CD4-positive, alpha-beta T cell treated with Interleukin-21 for 1 hour (primary cell): ENCODE measurements at regions not wholly inside any gene's neighbourhood (a gene's known extent, or its start where the extent isn't known, plus 50 kb on each side); places are given as distances from the start of the nearest gene placed in this dataset.
A peak's percentile ranks its signal among the peaks of the same experiment; 100 is the strongest.
"Not testable (repeated sequence)": the region's sequence is repeated elsewhere in the genome, so short reads cannot be mapped to it uniquely, and the experiment has no call there.

Experiments used
- DNase-seq: peaks from one replicate; pipeline ENCODE4 v3.0.0-alpha.2; 2020

DNA sequence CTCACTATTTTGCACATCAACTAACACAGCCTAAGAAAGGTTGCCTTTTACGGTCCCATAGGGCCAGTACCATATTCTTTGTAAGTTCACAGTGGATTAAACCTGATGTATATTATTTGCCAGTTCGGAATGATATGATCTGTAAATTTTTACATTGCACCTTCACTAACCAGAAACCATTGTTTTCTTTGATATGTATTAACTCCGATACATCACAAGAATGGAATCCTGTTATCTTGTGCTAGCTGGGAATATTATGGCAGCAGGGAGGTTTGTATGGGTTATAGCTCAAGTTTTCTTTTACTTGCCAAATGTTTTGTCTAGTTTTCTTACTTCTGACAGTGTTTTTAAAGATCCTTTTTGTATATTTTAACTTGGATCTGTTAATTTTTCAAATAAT lies 51.4 kb upstream of the S1PR1 start:
- no peak for DNase-seq

DNA sequence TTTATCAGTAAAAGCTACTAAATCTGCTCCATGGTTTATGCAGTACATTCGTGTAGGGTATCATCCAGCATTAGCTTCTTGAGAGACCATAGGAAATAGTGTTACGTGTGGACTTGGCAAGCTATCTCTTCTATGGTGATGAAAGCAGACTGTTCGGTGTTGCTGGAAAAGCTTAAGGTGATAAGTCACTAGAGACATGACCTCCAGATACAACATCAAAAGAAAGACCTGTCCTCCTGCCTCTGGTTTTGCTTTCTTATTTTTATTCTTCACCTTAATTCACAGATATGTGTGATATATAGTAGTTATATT lies 53.5 kb upstream of the S1PR1 start:
- no peak for DNase-seq

DNA sequence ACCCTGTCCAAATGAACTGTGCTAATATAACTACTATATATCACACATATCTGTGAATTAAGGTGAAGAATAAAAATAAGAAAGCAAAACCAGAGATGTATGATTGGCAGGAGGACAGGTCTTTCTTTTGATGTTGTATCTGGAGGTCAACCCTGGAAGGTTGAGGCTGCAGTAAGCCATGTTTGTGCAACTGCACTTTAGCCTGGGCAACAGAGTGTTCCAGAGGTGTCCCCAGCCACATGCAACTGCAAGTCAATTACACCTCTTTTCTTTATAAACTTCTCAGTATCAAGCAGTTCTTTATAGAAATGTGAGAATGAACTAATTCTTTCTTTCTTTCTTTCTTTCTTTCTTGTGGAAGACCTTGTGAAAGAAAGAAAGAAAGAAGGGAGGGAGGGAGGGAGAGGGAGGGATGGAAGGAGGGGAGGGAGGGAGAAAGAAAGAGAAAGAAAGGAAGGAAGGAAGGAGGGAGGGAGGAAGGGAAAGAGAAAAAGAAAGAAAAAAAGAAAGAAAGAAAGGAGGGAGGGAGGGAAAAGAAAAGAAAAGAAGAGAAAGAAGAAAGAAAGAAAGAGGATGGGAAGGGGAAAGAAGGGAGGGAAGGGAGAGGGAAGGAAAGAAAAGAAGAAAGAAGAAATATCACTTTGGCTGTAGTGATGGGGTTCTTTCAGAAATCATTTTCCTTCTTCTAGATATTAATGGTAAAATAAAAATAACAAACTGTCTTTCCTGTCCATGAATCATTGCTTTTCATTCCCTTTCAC lies 54.0 kb upstream of the S1PR1 start:
- DNase-seq: no peak

DNA sequence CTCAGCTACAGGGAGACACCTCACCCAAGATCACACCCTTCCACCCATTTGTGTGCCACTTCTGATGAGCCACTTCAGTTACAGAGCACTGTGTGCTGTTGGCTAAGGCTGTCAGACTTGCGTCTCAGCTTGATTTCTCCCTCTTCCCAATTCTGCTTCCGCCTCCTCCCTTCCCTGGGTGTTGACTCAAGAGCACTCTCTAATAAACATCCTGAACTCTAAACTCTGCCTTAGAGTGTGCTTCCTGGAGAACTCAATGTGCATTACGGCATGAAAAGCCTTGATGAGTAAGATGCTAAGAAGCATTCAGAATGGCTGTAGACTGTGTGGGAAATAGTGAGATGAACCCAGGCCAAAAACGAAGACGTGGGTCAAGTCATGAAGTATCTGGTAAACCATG lies 54.9 kb upstream of the S1PR1 start:
- no peak for DNase-seq

DNA sequence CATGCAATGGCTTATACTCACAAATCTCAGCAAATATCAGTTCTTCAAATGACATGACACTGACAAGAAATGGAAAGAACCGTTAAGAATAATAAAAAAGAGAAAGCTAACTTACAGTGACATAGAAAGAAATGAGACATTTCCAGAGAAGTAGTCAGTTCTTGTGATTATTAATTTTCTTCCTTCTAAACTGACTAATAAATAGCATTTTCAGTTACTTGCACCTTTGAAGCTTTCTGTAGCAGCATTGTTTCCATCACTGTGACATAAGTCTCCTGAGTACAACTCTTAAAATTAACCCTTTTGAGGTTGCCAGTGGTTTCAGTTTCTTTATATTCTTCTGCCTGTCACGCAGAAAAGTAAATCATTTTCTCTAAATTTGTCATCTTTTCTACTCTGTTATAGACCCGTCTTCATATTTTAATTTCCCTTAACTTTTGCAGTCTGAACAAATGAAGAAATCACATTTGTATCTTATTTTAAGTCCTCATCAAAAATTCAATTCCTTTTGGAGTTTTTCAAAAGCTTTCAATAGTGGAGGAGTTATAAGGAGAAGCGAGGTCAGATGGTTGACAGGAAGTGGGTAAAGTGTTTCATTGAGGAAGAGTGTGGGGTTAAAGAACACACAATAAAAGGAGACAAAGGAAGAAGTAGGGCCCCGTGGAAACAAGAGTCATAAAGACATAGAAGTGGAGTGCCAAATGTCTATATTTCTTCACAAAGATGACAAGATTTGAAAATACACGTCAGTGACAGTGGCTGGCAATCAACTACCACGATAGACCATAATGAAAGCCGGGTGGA lies 57.9 kb upstream of the S1PR1 start:
- DNase-seq: peak; percentile 45

DNA sequence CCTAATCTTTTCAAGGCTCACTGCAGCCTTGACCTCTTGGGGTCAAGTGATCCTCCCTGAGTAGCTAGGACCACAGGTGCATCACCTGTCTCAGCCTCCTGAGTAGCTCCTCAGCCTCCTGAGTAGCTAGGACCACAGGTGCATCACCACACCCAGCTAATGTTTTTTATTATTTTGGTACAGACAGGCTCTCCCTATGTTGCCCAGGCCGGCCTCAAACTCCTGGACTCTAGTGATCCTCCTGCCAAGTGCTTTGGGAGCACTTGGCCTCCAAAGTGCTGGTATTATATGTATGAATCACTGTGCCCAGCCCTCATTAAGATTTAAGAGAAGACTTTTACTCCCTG lies 58.5 kb upstream of the S1PR1 start:
- no peak for DNase-seq

DNA sequence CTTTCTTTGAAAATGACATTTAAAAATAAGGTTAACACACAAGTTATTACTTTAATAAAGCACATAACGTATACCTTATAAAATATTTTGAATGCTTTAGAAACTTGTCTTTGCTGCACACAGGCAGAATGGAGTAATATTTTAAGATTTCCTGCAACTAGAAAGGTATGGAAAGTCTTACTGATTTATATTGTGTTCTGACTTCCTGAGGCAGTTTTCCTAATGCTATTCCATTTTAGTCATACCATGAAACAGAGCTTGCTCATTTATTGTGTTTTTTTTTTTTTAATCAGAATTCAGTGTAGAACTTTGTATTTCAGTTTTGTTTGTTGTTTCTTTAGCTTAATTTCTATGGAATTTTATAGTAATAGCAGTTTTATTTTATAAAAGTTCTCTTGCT lies 60.9 kb upstream of the S1PR1 start:
- no peak for DNase-seq

DNA sequence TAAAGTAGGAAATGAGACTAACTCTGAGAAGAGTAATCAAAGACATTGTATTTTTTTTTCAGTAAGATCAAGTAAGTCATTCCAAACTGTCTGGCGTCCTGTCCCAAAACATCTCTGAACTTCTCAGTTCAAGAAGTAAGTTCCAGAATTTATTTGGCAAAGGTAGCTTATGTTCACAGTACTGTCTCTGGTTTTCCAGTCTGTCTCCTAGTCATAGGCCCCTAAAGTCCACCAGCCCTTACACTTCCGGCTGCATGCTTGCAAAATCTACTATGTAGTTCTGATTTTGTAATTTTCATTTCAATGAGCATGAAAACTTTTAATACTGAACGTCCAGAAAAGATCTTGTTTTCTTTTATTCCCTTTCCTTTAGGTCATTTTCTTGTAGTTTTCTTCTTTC lies 61.4 kb upstream of the S1PR1 start:
- no peak for DNase-seq

DNA sequence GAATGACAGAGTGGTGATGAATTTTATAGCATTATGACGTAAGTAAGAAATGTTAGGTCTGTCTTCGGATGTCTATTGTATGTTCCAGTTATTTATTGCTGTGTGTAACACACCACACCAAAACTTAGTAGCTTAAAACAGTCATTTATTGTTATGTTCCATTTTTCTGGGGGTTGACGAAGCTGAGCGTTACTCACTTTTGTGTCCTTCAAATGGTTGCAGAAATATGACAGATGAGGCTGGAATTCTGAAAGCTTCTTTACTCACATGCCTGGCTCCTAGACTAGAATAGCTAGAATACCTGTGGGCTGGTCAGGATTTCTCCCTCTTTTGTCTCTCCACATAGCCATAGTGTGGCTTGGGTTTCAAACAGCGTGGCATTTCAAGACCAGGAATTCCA lies 62.1 kb upstream of the S1PR1 start:
- DNase-seq: no peak

DNA sequence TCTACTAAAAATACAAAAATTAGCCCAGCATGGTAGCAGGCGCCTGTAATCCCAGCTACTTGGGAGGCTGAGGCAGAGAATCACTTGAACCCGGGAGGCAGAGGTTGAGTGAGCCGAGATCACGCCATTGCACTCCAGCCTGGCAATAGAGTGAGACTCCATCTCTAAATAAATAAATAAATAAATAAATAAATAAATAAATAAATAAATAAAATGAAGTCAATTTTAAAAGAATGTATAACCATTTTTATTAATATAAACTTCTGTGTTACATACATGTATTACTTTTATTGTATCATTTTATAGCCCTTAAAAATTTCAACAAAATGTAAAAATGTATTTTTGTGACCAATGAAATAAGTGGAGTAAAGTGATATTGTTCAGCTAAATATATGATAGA lies 62.5 kb upstream of the S1PR1 start:
- not testable (repeated sequence) for DNase-seq

DNA sequence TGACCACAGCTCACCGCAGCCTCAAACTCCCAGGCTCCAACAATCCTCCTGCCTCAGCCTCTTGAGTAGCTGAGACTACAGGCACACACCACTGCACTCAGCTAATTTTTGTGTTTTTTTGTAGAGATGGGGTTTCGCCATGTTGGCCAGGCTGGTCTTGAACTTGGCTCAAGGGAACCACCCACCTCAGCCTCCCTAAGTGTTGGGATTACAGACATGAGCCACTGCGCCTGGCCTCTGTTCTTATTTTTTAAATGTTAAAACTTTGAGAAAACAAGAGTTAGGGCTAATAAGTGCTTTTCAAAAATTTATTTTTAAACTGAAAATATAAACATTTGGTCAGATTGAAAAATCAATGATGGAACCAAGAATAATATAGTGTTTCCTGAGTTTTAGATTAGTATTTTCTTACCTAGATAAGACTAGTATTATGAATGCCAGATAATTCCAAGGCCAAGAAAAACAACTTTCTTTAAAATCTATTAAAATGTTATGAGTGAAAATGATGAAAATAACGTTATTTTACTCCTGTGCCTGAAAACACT lies 66.2 kb upstream of the S1PR1 start:
- DNase-seq: no peak

DNA sequence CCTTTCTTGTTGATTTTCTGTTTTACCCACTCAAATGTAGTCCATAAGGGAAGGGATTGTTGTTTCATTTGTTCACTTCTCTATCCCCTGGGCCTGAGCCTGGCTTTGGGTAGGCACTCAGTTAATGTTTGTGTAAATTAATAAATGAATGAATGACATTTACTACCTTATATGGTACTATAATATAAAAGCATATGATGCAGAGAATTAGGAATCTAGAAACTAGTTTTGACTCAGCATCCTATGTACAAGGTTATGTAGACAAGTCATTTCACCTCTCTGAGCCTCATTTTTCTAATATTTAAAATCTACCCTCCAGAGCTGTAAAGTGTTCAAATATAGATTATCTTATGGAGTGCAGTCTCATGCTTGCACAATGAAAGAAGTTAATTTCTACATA lies 68.9 kb upstream of the S1PR1 start:
- no peak for DNase-seq

DNA sequence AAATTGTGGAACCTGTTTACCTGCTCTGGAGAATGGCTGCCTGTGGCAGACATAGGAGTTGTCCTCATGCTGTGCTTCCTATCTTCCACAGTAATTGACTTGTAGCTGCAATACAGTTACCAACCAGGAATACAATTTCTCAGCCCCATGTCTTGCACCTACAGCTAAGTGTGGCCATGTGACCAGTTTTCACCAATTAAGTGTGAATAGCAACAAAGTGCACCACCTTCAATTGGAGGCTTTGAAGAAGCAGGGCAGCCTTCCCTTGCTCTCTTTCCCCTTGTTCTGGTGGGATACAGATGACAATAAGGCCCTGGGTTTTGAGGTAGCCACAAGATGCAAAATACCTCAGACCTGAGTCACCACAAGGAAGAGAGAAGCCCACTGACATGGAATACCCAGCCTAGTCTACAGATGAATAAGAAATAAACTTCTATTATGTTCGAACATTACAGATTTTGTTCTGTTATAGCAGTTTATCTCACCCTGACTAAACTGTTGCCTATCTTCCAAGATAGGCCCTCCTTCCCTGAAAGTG lies 70.2 kb upstream of the S1PR1 start:
- DNase-seq: no peak

DNA sequence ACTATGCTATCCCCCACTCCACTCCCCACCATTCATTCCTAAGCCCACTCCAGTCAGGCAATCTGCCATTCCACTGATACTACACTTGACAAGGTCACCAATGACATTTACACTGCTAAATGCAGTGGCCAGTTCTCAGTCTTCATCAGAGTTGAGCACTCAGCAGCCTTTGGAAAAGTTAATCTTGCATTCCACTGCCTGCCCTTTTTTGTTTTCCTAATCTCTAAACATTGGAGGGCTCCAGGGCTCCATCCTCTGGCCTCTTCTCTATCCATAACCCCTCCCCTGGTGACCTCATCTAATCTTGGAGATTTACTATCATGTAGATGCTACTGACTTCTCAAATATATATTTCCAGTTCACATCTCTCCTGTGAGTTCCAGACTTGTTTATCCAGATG lies 70.9 kb upstream of the S1PR1 start:
- DNase-seq: no peak

DNA sequence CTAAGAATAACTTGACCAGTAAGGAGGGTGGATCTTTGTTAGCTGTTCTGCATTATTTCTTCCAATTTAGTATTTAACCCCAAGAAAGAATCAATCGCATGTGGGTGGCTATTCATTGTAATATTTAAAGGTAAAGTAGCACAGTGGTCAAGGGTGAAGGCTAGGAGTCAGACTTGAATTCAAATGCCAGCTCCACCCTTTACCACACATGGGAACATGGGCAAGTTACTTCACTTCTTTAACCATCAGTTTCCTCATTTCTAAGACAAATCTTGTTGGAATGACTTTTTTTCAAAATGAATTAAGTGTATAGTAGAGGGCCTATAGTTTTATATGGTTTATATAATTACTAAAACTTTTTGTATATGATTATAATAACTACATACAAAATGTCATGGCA lies 71.3 kb upstream of the S1PR1 start:
- no peak for DNase-seq

DNA sequence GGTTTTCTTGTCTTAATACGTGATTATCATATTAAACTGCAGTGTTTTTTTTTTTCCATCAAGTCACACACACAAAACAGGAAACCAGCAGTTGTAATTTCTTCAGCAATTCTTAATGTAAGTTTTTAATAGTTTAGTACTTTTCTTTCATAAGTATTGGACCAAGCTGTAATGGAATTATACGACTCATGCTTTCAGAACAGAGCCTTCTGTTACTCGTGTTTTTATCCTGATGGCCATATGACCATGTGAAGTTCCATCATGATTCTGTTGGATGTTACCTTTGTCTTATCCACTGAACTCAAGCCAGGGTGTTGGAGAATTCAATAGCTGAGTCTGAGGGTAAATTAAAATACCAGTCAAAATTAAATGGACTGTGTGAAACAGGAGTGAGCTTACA lies 72.0 kb upstream of the S1PR1 start:
- no peak for DNase-seq

DNA sequence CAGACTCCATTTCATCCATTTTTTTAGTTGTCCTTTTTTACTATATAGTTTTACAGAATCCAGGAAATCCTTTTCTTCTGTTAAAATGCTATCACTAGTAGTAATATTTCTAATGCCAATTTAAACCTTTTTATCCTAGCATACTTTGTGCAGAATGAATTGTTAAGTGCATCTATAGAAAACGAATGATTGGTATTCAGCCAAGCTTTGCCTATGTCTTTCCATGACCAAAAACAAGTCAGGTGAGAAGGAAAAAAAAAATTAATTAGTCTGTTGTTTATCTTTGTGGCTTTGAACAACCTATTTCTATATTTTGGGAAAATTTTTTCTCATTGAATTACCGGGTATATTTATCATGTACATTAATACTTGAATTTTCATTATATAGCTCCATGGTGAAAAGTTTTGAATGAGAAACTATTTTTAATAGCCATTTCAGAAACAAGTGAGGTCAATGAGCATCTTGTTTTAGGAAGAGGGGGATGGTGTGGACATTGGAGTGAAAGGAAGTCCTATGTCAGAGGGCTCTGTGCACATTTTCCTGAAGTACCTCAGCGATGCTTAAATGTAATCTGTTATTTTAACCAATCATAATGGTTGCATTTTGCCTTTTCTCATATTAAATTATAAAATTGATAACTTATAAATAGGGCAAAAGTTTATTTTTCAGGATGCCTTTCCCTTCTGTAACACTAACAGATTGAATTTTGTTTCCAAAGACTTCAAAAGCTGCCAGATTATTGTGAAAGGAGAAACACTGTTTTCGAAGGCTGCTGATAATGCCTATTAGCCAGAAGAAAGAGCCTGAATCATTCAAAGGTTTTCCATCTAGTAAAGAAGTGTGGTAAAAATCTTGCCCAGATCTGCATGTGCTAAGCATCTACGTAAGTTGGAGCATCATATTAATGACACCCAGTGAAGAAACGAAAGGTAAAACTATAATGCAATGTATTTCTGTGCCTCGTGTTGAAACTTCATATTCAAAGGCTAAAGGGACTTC lies 73.8 kb upstream of the S1PR1 start:
- DNase-seq: no peak

DNA sequence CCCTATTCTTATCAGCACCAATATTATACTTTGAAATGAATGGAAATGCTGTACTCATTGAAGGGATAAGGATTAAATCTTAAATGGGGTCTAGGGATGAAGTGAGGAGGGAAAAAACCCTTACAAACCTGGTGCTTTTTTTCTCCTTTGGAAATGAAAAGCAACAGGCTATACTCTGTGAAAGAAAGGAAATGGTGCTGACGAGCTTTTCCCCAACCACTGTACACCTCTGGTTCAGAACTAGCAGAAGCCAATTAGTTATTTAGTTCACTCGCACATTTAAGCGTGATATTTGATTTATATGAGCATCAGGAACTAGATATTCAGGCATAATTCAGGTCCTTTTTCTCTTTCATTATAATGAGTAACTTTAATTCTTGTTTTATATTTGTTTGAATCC lies 74.5 kb upstream of the S1PR1 start:
- no peak for DNase-seq

DNA sequence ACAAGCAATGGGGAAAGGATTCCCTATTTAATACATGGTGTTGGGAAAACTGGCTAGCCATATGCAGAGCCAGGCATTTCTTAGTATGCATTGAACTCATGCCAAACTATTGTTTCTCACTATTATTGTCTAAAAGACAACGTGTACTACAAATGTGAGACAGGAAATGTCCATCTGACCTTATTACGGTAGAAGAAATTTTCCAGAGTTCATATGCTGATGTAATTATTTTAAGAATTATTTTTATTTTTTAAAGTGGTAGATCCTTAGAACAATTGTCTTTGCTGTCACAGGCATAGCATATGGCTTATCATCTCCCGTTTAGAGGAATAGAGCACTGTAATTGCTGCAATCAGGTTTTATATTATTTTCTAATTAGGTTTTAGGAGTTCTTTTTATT lies 75.2 kb upstream of the S1PR1 start:
- DNase-seq: no peak

DNA sequence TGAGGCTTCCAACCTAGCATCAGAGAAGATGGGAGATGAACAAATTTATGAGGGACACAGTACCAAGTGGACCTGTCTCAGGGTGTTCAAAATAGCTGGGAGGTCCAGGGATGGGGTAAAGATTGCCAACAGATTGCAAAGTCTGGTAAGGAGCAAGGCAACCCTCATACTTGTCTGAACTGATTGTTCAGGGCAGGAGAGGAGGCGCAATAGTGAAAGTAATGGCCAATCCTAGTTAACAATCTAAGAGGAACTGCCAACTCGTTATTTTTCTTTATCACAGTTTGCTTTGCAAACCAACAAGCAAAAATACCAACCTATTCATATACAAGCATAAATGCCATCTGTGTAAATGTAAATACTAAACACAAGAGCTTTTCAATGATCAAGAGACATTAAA lies 78.4 kb upstream of the S1PR1 start:
- DNase-seq: no peak

DNA sequence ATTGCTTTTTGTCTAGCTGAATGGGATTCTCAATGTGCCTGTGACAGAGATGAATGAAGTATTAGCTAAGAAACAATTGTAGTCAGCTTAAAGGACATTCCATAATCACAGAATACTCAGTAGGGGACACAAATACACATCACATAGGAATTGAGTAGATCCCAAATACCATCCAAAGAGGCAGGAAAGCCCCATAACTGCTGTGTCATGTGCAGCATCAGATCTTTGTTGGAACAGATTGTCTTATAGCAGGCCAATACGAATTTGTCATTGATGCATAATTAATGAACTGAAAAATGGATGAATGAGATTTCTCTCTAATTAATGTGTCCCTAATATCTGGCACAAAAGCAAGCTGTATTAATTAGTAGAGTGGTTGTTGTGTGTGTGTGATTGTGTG lies 82.3 kb upstream of the S1PR1 start:
- DNase-seq: no peak

DNA sequence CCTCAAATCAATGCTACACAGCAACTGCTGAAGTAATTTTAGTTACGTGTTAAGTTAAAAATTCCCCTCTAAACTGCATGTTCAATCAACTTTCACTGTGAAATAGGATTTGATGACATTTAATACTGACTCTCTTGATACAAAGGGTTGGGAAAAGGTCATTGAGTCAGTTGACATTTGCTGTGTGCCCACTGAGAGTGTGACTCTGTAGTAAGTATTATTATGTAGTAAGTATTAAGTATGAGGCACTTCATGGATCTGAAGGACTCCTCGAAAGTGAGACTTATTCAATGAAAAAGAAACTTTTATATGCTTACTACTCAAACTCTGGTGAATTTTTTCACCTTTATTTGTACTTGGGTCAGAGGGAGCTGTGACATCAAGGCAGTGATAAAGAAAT lies 83.1 kb upstream of the S1PR1 start:
- DNase-seq: no peak

DNA sequence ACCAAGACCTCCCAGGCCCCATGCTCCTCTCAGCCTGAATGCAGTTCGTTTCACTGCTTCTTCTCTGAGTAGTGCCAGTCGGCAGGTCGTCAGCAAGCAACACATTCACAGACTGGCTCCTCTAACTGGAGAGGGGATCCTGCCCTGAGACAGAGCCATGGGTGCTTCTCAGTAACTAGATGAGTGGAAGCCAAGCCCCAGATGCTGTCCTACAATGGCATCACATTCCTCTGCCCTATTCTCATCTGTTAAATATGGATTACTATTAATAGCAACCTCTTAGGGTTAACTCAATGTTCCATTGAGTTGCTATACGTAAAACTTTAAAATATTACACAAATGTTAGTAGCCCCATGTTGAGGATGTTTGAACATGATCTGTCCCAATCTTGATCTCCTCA lies 84.2 kb upstream of the S1PR1 start:
- no peak for DNase-seq
